Neural crest cell (in vitro differentiated cells): ENCODE measurements at regions not wholly inside any gene's neighbourhood (a gene's known extent, or its start where the extent isn't known, plus 50 kb on each side); places are given as distances from the start of the nearest gene placed in this dataset.

Source experiments
- DNase-seq: peaks from one replicate; pipeline ENCODE4 v3.0.0; 2021; ENCODE audit warnings: low read depth, mixed read lengths, low spot score
- H3K27ac Mint-ChIP-seq: one replicate; pipeline ENCODE4 v1.8.0; 2021; ENCODE audit warnings: mild to moderate bottlenecking, mixed read lengths; ENCODE audit not compliant: unreplicated experiment
- H3K27me3 Mint-ChIP-seq: 2 replicates; pipeline ENCODE4 v1.8.0; 2021; ENCODE audit warnings: low read depth, mild to moderate bottlenecking, mixed read lengths
- H3K36me3 Mint-ChIP-seq: 2 replicates; pipeline ENCODE4 v1.8.0; 2021; ENCODE audit warnings: low read depth, mild to moderate bottlenecking, mixed read lengths
- H3K4me1 Mint-ChIP-seq: 2 replicates; pipeline ENCODE4 v1.8.0; 2021; ENCODE audit warnings: mixed read lengths
- H3K4me3 Mint-ChIP-seq: one replicate; pipeline ENCODE4 v1.8.0; 2021; ENCODE audit warnings: mild to moderate bottlenecking, mixed read lengths
- H3K9me3 Mint-ChIP-seq: 2 replicates; pipeline ENCODE4 v1.8.0; 2021; ENCODE audit warnings: mixed read lengths
- TF ChIP-seq, protein P1 (sequence below): fragments of 200-600 bp; sonication (generic); conservative IDR thresholded peaks from 2 replicates; pipeline ENCODE4 v1.5.0; 2021; ENCODE audit warnings: antibody characterized with exemption, mild to moderate bottlenecking

DNA sequence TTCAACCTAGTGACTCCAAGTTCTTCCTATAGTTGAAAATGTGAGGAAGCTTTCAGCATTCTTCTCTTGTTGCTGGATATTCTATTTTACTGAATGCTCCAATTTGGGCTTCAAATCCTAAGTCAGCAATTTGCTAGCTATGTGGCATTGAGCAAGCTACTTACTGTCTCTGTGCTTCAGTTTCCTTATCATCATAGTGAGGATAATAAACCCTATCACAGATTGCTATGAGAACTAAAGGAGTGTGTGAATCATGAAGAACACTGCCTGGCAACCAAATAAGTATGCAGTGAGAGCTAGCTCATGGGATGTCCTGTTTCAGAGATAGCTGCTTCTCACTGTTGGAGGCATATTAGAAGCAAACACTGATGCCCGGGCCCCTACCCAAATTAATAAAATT is 163.8 kb upstream of the CDIN1 start:
- H3K4me3 Mint-ChIP-seq = no peak overlapping the region
- H3K36me3 Mint-ChIP-seq = peaks cover 3% of the 10 kb centered on the region
- H3K27ac Mint-ChIP-seq = no peak overlapping the region

DNA sequence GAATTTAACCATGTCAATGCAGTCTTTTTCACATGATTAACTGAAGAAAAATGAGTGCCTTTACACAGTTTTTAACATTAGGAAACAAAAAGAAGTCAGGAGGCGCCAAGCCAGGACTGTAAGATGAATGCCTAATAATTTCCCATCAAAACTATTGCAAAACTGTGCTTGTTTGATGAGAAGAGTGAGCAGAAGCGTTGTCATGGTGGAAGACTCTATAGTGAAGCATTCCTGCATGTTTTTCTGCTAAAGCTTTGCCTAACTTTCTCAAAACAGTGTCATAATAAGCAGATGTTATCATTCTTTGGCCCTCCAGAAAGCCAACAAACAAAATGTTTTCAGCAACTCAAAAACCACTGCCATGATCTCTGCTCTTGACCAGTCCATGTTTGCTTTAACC is 156.8 kb upstream of the CDIN1 start:
- no peaks in the 10 kb centered on the region for H3K36me3 Mint-ChIP-seq
- H3K27me3 Mint-ChIP-seq = no peaks in the 10 kb centered on the region
- TF ChIP-seq, protein P1, sequence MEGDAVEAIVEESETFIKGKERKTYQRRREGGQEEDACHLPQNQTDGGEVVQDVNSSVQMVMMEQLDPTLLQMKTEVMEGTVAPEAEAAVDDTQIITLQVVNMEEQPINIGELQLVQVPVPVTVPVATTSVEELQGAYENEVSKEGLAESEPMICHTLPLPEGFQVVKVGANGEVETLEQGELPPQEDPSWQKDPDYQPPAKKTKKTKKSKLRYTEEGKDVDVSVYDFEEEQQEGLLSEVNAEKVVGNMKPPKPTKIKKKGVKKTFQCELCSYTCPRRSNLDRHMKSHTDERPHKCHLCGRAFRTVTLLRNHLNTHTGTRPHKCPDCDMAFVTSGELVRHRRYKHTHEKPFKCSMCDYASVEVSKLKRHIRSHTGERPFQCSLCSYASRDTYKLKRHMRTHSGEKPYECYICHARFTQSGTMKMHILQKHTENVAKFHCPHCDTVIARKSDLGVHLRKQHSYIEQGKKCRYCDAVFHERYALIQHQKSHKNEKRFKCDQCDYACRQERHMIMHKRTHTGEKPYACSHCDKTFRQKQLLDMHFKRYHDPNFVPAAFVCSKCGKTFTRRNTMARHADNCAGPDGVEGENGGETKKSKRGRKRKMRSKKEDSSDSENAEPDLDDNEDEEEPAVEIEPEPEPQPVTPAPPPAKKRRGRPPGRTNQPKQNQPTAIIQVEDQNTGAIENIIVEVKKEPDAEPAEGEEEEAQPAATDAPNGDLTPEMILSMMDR = no peak
- no peaks in the 10 kb centered on the region for H3K4me1 Mint-ChIP-seq
- peaks cover 6% of the 10 kb centered on the region for H3K9me3 Mint-ChIP-seq
- no peak overlapping the region for H3K4me3 Mint-ChIP-seq
- DNase-seq = no peak
- H3K27ac Mint-ChIP-seq = no peak overlapping the region

More for the DNA sequence above, 163.8 kb upstream of the CDIN1 start:
- TF ChIP-seq, protein P1 = no peak
- H3K4me1 Mint-ChIP-seq = no peaks in the 10 kb centered on the region
- H3K27me3 Mint-ChIP-seq = no peaks in the 10 kb centered on the region
- H3K9me3 Mint-ChIP-seq = peaks cover 5% of the 10 kb centered on the region
- no peak for DNase-seq

DNA sequence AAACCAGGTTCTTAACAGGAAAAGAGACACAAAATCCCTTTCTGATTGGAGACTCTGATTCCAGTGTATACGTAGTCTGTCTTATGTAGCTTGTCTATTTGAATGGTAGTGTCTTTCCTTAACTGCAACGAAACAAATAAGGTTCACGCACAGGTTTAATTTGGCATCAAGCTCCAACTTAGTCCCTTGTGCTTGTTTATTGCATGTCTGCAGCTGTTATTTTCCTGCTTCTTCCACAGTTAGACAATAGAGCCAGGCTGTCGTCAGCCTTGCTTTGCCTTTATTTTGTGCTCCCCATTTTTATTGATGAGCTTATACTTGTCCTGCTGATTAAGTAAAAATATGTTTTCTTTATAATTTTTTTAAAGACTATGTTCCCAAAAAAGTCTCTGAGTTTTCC is 152.7 kb upstream of the CDIN1 start:
- peaks cover 3% of the 10 kb centered on the region for H3K9me3 Mint-ChIP-seq
- no peaks in the 10 kb centered on the region for H3K27me3 Mint-ChIP-seq
- no peak for DNase-seq
- H3K4me3 Mint-ChIP-seq = no peak overlapping the region
- H3K4me1 Mint-ChIP-seq = no peaks in the 10 kb centered on the region
- H3K27ac Mint-ChIP-seq = no peak overlapping the region
- H3K36me3 Mint-ChIP-seq = no peaks in the 10 kb centered on the region
- TF ChIP-seq, protein P1 = no peak

DNA sequence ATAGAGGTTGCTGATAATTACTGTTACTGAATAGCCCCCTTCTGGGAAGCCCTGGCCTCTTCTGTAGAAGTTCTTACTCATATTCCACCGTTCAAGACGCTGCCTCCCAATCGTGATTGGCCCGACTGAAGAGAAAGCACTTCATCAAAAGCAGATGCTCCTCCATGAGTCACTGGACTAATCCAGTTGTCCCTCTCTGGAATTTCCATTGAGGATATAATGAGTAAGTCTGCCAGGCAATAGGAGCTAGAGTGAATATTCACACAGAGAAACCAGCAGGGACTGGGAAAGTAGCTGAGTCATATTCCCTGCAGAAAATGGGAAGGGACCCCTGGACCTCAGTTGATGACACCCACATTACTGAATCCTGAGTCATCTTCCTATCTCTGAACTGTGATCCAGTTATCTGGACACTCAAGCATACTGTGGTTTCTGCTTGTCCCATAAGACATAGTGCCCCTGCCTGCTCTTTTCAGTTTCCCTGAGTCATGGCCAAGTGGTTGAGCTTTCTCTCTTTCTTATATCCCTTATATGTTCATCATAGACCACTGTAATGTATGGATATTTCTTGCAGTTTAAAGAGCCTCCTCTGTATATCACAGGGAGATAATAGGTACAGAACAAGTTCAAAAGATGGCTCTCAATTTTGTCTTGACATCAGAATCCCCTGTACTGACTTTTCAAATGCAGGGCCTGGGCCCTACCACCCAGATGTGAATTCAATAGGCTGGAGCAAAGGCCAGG is 151.2 kb upstream of the CDIN1 start:
- no peak for DNase-seq
- H3K4me3 Mint-ChIP-seq = no peak overlapping the region
- no peaks in the 10 kb centered on the region for H3K27me3 Mint-ChIP-seq
- TF ChIP-seq, protein P1 = no peak
- H3K4me1 Mint-ChIP-seq = no peaks in the 10 kb centered on the region
- H3K9me3 Mint-ChIP-seq = no peaks in the 10 kb centered on the region
- H3K36me3 Mint-ChIP-seq = no peaks in the 10 kb centered on the region
- no peak overlapping the region for H3K27ac Mint-ChIP-seq

DNA sequence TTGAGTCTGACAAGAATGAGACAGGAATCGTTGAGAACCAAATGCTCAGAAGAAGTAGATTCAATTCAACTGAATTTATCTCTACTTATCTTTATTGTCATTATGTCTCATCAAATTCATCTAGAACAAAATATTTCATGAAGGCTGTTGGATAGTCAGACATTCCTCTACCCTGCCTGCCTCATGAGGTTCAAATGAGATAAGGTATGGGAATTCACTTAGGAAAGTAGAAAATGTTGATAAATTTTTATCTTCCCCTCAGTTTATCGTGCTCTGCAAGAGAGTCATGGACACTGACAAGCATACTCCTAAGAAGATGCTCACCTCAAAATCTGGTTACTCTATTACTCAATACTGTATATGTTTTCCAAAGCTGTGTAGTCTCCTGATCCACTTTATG is 149.7 kb upstream of the CDIN1 start:
- no peak overlapping the region for H3K4me3 Mint-ChIP-seq
- TF ChIP-seq, protein P1 = no peak
- H3K27me3 Mint-ChIP-seq = no peaks in the 10 kb centered on the region
- no peaks in the 10 kb centered on the region for H3K4me1 Mint-ChIP-seq
- no peaks in the 10 kb centered on the region for H3K9me3 Mint-ChIP-seq
- DNase-seq = no peak
- no peaks in the 10 kb centered on the region for H3K36me3 Mint-ChIP-seq
- no peak overlapping the region for H3K27ac Mint-ChIP-seq
